GM21737 (cell line): ENCODE measurements at regions not wholly inside any gene's neighbourhood (a gene's known extent, or its start where the extent isn't known, plus 50 kb on each side); places are given as distances from the start of the nearest gene placed in this dataset.

Source experiments
- ATAC-seq: cut with Tn5 transposase; IDR thresholded peaks from one replicate; pipeline ENCODE4 v1.9.1; 2021; ENCODE audit warnings: mild to moderate bottlenecking, moderate library complexity; ENCODE audit not compliant: unreplicated experiment

GRCh38 chr14:62629176-62629725, 416.0 kb downstream of the KCNH5 start:
- ATAC-seq: no peak

GRCh38 chr14:62631176-62631575, 414.1 kb downstream of the KCNH5 start:
- ATAC-seq: no peak

DNA sequence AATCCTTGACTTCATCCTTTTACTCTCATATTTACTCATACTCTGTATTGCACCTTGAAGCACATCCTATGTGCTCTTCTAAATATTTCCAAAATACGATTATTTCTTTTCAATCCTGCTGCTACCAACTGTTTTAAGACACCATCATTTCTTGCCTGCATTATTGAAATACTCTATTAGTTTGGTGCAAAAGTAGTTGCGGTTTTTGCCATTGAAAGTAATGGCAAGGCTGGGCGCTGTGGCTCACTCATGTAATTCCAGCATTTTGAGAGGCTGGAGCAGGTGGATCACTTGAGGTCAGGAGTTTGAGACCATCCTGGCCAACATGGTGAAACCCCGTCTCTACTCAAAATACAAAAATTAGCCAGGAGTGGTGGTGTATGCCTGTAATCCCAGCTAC, 412.5 kb downstream of the KCNH5 start:
- ATAC-seq: no peak

DNA sequence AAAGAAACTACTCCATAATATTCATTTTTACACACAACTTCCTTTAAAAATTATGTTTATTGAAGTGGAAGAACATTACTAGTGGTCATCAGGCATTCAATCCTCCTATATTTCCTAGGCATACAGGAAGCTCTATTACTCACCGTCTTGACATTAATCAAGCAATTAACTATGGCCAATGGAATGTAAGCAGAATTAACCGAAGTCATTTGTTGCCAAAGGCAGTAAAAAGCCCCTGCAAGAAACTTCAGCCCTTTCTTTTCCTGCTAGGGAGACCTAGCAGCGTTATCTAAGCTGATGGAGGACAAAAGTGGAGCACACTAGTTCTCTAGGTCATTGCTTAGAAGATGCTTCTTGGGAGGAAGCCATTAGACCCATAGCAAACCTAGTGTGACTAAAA, 399.6 kb downstream of the KCNH5 start:
- no peak for ATAC-seq
